ENCODE measurements at regions not wholly inside any gene's neighbourhood (a gene's known extent, or its start where the extent isn't known, plus 50 kb on each side); places are given as distances from the start of the nearest gene placed in this dataset.
A peak's percentile ranks its signal among the peaks of the same experiment; 100 is the strongest.
"Not testable (repeated sequence)": the region's sequence is repeated elsewhere in the genome, so short reads cannot be mapped to it uniquely, and the experiment has no call there.

DNA sequence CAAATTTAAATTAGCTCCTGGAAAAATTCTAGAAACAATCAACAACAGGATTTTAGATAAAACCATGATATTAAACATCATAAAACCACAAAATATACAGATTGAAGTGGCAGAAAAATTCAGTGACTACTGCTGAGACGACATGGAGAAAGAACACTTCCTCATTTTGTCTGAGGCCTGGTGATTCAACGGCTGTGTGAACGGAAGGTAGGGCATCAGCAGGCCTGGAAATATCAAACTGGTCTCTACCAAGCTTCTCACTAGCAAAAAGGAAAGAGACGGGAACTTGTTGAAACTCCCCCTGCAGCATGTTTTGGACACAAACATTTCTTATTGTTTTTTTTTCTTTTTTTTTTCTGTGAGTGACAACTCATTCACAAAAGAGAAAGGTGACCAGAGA is 58.0 kb upstream of the AHI1 start:
- no peak for DNase-seq (ENCODE audit: low read depth)

DNA sequence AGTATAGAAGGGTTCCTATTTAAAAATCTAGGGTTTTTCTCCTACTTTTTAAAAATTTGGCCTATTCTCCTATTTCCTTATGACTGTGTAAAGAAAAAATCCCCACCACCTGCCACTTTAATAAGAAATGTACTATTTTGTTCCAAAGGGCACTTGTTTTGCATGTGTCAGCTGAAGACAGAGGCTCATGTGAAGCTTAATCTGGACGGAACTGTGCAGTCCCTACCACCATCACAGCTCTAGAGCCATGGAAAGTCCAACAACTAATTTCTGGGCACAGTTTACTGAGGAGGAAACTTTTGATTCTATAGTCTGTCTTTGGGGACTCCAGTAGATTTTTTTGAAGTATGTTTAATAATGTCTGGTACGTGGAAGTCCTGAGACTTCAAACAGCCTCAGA is 60.0 kb upstream of the AHI1 start:
- no peak for DNase-seq (ENCODE audit: low read depth)

GRCh38 chr6:135565605-135566004 is 68.1 kb upstream of the AHI1 start:
- DNase-seq (ENCODE audit: low read depth): not testable (repeated sequence)

- DNase-seq (ENCODE audit: low read depth): no peak
Observed at GRCh38 chr6:135566311-135567068, 69.0 kb upstream of the AHI1 start.

GRCh38 chr6:135567375-135568083 is 70.0 kb upstream of the AHI1 start:
- DNase-seq (ENCODE audit: low read depth): no peak

DNA sequence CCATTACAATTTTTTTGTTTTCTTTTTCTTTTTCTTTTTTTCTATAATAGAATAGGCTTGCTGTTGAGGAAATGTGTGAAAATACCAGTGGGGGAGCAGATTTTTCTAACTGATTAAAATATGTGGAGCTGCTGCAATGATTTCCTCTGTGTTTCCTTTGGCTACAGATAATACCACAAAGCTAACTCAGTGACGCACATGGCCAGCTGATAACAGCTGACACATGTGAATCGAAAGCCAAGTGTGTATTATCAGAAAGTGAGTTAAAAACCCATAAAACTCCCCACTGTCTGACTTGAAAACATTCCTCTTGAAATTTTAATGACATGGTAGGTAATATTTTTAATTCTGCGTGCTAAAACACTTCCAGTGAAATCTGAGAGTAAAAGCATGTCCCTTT is 70.8 kb upstream of the AHI1 start:
- peak; percentile 57 for DNase-seq (ENCODE audit: low read depth)

DNA sequence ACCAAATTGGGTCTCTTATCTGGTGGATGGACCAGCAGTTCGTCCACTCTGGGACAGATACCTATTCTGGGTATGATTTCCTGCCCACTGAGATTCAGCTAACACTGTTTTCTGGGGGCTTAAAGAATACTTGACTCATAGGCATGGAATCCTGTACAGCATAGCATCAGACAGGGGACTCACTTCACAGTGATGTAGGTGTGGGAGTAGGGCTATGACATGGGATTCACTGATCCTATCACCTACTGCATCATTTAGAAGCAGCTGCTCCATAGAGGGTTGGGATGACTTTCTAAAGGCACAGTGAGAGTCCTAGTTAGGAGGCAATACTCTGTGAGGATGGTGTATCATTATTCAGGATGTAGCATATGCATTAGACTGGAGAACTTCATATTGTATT is 74.5 kb upstream of the AHI1 start:
- no peak for DNase-seq (ENCODE audit: low read depth)

GRCh38 chr6:135575629-135576028 is 78.1 kb upstream of the AHI1 start:
- no peak for DNase-seq (ENCODE audit: low read depth)

DNA sequence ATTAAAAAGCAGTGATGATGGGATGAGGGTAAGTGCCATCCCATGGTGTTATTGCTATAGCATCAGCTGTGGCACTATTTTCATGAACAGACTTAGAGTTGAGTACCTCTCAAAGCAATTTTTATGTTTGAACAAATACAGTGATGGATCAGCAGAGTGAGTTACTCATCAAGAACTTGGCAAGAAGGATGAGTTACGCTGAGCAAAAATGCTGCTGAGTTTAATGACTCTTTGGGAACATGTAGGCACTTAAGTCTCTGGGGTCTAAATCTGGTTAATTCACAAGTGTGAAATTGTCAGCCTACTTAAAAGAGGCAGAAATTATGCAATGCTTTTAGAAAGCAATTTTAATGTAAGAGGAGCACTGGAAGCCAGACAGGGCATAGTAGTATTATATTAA is 78.5 kb upstream of the AHI1 start:
- peak; percentile 33 for DNase-seq (ENCODE audit: low read depth)

DNA sequence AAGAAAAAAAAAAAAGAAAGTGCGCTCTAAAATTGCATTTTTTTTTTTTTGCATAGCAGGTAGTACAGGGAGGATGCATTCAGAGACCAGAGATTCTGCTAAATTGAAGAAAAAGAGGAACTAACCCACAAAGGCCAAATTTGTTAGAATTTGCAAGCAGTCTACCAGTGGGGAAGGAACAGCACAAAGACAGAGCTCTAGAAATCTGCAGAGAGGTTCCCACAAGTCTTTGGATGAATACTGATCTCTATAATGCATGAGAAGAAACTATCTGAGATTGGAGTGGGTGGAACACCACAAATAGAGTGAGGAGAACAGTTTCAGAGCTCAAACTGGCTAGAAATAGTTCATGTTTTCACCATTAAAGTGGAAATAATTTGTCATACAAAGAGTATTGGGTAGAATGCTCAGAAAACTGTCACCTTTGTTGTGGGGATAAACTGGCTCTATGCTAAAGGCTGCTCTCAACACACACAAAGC is 79.6 kb upstream of the AHI1 start:
- no peak for DNase-seq (ENCODE audit: low read depth)

DNA sequence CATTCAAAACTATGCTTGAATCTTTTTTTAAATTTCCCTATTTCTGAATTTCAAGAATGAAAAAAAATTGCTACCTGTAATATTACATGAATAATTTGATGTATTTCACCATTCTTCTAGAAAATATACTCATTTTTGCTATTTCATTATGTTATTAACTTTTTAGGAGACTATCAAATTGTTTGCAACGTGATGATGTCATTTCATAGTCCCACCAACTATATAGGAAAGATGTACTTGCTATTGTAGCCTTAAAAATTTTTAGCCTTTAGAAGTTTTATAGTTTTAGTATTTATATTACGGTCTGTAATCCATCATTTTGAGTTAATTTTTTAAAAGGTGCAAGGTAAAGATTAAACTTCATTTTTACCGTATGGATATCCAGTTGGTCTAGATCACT is 81.4 kb upstream of the AHI1 start:
- no peak for DNase-seq (ENCODE audit: low read depth)

- DNase-seq (ENCODE audit: low read depth): no peak
Observed at GRCh38 chr6:135581211-135581610, 83.7 kb upstream of the AHI1 start.

DNA sequence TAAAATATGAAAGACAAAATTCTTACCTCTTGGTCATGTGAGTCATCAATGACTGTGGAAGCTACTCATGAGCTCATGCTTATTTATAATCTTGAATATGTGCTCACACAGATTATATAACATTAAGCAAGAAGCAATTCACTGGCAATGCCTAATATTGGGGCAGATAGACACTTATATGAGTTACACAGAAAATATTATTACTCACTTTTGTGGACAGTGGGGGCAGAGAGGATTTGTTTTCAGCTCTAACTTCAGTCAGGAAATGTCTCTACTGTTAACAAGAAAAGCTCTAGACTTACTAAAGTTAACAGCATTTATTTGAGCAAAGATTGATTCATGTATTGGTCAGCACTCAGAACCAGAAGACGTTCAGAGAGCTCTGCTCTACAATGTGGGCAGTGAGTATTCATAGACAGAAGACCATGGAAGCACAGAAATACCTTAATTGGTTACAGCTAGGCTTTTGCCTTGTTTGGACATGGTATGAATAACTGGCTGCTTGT is 85.8 kb upstream of the AHI1 start:
- DNase-seq (ENCODE audit: low read depth): peak; percentile 31

- no peak for DNase-seq (ENCODE audit: low read depth)
Observed at GRCh38 chr6:135586388-135586787, 88.8 kb upstream of the AHI1 start.

- DNase-seq (ENCODE audit: low read depth): no peak
Observed at GRCh38 chr6:135586844-135587243, 89.3 kb upstream of the AHI1 start.

DNA sequence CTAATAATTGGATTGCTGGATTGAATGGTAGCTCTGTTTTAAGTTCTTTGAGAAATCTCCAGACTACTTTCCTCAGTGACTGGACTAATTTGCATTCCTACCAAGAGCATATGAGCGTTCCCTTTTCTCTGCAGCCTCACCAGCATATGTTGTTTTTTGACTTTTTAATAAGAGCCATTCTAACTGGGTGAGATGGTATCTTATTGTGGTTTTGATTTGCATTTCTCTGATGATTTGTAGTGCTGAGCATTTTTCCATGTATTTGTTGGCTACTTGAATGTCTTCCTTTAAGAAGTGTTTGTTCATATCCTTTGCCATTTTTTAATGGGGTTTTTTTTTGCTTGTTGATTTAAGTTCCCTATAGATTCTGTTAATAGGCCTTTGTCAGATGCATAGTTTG is 94.7 kb upstream of the AHI1 start:
- DNase-seq (ENCODE audit: low read depth): no peak

- DNase-seq (ENCODE audit: low read depth): no peak
Observed at GRCh38 chr6:135594000-135594399, 96.5 kb upstream of the AHI1 start.

DNA sequence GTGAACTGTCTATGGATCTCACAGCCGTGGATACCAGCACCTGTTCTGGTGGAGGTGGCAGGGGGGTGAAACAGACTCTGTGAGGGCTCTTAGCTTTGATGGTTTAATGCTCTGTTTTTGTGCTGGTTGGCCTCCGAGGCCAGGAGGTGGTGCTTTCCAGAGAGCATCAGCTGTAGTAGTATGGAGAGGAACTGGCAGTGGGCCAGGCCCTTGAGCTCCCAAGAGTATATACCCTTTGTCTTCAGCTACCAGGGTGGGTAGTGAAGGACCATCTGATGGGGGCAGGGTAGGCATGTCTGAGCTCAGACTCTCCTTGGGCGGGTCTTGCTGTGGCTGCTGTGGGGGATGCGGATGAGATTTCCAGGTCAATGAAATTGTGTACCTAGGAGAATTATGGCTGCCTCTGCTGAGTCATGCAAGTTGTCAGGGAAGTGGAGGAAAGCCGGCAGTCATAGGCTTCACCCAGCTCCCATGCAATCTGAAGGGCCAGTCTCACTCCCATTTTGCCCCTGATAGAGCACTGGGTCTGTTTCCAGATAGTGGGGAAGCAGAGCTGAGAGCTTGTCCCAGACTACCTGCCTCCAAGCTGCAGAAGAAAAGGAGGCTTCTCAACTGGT is 102.7 kb upstream of the AHI1 start:
- DNase-seq (ENCODE audit: low read depth): no peak

DNA sequence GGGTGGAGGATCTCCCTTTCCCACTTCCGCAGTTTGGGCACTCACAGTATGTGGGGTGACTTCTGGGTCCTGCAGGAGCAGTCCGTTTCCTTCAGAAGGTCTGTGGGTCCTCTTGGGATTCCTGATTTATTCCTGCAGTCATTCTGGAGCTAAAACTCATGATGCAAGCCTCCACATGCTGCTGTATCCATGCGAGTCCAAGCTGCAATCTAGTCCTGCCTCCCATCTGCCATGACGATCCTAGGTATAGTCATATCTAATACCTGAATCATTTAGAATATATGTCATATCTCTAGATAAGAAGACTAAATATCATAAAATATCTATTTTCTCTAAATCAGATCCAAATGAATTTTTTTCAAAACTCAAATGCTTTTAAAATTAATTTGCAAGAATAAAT is 103.4 kb upstream of the AHI1 start:
- no peak for DNase-seq (ENCODE audit: low read depth)

DNA sequence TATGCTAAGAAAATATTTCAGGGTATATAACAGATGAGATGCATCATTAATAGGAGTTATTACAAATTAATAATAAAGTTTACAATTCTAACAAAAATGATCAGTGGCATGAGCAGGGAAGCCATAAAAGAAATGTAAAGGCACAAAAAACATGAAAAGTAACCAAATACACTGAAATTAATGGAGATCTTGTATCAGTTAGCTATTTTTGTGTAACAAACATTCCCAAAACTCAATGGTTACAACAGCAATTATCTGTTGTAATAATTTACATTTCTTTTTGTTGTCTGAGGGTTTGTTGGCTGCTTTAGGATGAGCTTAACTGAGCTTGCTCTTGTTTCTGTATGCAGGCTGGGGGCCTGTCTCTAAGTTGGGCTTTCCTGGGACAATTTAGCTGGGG is 104.3 kb upstream of the AHI1 start:
- DNase-seq (ENCODE audit: low read depth): no peak

- no peak for DNase-seq (ENCODE audit: low read depth)
Observed at GRCh38 chr6:135603249-135603648, 105.7 kb upstream of the AHI1 start.

DNA sequence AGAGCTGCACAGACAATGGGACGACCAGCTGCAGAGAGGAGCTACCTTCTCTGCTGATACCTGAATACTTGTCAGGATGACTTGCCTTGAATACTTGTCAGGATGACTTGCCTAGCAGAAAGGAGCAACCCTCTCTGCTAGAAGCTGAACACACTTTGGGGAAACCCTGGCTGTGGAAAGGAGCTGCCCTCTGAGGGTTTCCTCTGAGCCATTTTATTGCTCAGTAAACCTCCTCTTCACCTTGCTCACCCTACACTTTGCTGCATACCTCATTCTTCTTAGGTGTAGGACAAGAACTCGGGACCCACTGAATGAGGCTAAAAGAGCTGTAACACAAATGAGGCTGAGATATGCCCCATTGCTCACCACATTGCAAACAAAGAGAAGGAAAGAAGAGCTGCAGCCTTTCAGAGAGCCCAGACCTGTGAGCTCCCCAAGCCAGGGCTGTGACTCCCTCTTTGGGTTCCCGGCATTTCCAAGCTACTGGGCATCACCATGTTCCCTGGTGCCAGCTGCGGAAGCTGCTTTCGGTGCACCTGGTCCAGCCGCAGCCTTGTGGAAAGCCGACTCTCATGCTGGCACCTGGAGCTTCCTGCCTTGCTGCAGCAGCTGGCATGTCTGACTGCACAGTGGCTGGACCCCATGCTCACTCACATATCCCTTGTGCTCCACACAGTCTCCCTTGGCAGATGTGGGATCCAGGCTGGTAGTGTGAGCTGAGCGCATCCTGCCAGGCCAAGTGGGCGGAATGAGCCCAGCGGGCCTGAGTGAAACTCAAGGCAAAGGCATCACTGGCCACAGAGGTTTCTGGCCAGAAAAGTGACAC is 106.7 kb upstream of the AHI1 start:
- no peak for DNase-seq (ENCODE audit: low read depth)

Data from HS-27A (cell line).